GM19452 (cell line): ENCODE measurements at regions not wholly inside any gene's neighbourhood (a gene's known extent, or its start where the extent isn't known, plus 50 kb on each side); places are given as distances from the start of the nearest gene placed in this dataset.

ENCODE experiments used
- ATAC-seq: cut with Tn5 transposase; IDR thresholded peaks from one replicate; pipeline ENCODE4 v1.9.1; 2021; ENCODE audit not compliant: unreplicated experiment

DNA sequence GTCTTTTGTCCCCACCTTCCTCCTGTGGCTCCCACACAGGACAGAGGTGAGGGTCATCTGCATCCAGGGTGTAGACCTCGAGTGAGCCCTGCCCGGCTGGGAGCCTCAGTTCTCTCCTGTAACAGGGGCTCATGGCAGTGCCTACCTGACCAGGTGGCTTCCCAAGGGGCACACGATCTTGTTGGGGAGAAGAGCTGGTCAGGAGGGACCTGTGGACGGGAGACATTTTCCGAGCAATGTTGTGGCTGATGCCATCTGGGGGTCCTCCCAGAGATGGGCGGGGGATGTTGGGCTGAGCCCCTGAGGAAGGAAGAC lies 51.9 kb downstream of the CEBPB start:
- no peak for ATAC-seq

DNA sequence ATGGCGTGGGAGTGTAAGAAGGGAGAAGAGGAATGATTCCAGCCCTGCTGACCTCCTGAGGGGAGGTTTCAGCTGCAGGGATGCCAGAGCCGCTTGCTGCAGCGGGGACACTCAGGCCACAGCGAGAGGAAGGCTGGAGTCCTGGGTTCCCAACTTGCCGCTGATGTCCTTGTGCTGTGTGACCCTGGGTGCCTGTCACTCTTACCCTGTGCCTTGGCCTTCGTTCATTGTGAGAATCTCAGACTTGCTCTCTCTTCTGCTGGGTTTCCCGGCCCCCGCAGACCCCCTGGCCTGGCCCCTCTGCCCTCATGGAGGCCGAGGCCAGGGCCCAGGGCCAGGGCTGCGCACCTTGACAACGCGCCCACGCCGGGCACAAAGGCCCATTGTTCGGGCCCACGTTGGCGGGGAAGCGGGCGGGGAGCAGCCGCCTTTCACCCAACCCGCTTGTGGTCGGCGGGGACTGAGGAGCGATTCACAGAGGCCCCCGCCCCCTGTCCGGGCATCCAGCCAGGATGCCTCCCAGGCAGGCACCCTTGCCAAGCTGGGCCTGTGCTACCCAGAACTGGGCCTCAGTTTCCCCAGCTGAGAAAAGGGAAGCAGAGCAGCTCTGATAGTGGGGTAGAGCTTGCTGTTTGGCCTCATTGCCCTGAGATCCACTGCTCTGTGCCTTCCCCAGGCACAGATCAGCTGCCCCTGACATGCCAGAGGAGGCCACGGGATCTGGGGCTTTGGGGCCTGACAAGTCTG lies 52.4 kb downstream of the CEBPB start:
- ATAC-seq, result no peak

DNA sequence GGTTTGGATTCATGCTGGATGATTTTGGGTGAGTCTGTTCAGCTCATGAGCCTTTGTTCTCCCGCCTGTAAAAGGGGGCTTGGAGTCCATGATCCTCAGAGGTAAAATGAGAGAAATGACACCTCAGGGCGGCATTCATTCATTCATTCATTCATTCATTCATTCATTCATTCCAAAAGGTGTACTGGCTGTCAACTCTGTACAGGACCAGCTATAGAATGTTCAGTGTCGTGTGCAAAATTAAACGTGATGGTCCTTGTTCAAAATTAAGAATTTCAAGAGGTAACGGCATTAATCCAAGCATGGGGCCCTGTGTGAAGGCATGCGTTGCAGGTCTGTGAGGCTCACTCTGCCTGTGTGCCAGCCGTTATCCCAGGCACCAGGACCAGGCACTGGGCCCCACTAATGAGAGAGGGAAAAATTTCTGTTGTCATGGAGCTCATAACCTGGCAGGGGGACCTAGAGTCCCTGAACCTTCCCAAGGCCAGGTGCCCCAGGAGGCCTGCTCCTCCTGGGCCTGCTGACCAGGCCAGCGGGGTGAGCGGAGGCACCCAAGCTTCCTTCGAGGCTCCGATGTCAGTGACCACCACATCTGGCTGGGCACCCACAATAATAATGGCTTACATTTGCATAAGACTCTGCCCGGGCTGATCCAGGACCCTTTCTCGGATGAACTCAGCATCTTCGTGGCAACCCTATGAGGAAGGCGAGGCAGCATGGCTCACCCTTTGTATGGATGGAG lies 53.2 kb downstream of the CEBPB start:
- no peak for ATAC-seq

DNA sequence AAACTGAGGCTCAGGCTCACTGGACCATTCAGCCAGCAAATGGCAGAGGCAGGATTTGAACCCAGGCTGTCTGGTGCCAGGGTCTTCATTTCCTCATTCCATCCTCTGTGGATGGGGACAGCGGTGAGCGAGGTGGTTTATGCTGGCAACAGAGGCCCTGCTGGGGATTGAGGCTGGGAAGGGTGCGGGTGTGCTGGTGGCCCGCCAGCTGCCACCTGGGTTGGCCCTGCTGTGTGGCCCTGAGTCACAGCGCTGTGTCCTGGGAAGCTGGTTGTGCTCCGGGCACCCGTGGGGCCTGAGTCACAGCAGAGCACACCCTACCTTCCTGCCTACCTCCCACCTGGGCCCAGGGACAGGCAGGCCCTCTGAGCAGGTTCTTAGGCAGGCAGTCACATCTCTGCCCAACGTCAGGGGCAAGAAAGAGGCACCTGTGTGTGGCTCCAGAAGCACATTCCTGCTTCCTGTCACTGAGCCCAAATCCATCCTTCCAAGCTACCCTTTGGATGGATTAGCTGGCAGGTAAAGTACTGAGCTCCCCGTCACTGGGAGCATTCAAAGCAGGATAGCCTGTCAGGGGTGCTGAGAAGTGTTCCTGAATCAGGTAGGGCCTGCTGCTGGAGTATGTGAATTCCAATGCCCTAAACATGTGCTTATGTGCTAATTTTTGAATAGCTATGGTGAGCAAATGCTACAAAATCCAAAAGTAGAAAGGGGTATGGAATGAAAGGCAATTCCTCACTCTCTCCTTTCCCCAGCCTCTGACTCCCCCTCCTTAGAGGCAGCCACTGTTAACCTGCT lies 53.9 kb downstream of the CEBPB start:
- no peak for ATAC-seq

DNA sequence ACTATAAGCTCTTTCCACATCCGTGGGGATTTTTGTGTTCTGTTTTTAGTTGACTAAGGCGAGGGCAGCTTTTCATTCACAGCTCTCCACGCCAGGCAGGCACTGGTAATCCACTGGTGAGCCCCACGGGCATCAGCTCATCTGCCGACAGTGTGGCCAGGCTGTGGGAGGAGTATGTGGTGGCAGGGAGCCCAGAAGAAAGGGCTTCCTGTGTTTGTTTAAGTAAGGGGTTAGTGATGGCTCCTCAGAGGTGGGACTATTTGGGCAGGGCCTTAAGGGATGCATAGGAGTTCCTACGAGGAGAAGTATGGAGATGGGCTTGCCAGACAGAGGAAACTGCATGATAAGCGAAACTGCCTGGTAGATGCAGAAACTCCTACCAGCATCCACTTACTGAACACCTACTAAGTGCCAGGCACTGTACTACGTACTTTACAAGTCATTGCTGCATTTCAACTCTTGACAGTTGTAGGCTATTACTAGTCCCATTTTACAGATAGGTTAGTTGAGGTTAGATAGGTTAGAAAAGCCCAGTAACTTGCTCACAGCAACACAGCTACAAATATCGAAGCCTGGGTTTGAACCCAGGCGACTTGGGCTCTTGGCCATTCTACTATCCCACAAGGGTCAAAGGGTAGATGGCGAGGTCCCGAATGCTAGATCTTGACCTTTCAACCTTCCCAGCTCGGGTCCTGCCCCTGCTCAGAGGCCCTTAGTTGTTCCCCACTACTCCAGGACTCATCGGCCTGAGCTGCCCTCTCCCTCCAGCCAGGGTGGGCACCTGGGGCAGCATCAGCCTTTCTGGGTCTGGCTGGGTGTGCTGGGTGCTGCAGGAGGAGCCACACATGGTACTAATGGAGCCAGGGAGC lies 55.1 kb downstream of the CEBPB start:
- no peak for ATAC-seq

DNA sequence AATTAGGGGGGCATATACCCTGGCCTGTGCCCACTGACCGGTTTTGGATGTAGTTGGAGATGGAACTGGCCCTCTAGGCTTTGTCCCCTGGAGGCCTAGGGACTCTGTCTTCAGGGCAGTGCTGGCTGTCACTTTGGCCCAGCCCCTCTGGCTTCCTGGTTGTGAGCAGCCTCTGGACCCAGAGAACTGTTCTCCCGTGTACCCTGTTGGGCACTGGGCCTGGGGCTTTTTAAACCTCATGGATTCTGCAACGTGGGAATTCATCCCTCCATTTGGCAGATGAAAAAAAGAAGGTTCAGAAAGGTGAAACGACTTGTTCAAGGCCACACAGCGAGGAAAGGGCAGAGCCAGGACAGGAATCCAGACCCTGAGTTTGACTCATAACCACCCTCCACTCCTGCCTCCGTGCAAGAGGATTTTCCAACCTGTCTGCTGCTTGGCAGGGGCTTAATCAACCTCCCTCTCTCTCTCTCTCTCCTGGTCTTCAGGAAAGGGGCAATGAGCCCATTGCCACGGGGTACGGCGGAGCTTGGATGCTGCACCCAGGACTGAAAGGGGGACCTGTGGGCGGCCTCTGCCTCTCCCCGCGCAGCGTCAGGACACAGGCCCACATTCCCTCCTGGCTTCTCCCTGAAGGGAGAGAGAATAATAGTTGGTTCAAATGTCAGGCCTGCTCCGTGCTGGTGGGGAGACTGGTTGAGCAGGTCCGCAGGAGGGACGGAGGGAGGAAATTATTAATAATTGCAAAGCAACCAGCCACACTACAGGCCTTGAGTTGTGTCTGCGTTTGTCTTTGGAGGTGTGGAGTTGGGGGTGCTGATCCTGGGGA lies 56.0 kb downstream of the CEBPB start:
- ATAC-seq, result no peak

DNA sequence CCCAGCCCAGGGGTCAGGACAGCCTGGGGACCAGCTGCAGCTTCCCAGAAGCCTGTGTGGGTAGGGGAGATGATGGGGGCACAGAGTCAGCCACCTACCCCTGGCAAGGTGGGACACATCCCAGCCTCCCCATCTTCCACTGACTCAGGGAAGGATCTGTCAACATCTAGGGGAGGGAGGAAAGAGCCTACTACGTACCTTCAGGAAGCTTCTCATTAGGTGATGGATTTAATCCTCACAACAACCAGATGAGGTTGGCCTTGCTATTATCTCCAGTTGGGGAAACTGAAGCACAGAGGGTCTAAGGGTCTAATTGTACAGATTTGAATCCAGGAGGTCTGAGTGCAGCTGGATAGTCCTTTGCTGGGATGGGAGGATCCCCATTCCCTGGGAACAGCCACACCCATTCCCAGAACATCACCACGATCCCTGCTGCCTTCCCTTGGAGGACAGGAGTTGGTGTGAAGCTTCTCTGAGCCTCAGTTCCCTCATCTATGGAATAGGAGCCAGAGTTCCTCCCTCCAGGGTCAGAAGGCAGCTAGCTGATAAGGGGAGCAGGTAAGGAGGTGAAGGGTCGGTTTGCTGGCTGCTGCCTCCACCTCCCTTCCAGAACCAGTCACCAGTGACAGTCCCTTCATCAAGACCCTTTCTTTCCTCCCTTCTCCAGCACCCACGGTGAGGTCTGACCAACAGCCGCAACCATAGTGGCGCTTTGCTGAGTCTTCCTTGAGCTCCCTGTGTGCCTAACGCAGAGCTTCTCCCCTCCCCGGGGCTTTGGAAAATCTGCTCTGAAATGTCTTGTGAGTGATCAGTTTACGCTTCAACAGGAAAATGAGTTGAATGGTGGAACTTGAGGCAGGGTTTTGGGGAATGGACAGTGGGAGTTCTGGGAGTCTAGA lies 56.8 kb downstream of the CEBPB start:
- ATAC-seq, result no peak

DNA sequence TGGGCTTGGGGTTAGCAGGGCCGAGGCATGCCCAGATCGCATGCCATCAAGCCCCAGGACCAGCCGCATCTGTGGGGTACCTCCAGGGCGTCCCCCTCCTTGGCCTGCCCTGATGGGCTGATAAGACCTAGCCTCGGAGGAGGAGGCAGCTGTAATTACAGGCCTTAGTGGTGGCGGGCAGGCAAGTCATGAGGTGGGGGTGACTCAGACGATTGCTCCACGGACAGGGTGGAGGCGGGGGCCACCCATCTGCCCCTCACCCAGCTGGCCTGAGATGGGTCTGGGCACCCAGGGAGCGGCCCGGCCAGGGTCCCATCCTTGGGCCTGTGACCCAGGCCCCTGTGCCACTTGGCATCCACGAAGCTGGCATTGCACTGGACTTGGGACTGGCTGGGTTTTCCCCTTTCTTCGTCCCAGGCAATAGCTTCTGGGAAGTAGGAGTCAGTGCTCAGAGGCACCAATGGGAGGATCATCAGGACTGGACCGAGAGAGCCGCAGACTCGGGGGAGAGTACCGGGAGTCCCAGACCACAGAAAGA lies 57.5 kb downstream of the CEBPB start:
- no peak for ATAC-seq

DNA sequence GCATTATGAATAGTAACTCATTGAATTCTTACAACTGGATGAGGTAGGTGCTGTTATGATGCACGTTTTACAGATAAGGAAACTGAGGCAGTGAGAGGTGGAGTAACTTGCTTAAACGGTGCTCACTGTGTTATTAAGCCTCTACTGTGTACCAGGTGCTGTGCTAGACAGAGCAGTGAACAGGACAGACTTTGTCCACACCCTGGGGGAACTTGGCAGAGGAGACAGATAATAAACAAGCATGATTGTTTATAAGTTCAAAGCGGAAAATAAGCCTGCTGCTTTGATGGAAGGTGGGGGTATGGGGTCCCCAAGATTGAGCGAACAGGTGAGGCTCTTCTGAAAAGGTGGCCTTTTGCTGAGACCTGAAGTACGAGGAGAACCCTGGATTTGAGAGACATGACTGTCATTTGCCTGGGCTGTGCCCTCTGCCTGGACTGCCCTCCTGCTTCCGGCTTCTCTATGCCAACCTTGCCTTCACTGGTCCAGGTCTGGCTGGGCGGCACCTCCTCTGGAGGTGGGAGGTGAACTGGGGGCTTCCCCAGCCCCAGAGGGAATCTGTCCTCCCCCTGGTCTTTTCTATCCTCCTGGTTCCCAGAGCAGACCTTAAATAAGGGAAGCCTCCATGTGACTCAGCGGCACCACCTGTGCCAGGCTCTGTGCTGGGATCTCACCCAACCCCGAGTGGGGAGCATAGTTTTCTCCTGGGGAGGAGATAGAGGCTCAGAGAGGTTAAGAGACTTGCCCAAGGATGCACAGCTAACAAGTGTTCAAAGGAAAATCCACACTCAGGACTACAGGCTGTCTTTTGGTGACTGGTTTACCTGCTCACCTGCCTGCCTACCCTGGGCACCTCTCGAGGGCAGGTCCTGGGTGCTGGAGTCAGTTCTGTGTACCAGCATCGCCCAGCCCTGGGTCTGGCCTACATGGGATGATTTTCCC lies 59.1 kb downstream of the CEBPB start:
- no peak for ATAC-seq

DNA sequence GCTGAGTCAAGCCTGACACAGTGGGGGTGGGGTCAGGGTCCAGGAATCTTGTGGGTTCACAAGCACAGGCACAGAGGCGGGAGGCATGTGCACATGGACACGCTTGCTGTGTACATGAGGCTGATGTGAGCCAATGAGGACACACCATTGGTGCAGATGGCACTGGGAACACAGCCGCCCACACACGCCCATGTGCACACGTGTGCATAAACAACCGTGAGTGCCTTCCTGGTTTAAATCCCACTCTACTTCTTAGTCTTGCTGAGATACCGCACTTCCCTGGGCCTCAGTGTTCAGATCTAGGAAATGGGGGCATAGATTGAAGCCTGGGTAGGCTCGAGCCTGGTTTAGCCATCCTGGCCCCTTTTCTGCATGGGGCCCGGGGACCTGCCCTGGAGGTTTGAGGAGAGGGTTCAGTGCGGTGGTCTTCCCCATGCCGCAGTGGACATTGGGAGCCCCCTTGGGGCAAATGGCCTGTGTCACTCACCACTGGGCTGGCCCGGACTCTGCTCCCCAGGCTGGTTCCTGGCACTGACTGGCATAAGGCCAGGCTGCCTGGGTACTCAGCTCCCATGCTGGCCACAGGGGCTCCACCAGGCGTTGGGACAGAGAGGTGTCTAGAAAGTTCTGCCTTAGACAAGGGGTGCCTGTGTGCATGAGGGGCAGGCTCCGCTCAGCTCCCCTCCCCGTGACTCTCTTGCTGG lies 60.2 kb downstream of the CEBPB start:
- no peak for ATAC-seq

DNA sequence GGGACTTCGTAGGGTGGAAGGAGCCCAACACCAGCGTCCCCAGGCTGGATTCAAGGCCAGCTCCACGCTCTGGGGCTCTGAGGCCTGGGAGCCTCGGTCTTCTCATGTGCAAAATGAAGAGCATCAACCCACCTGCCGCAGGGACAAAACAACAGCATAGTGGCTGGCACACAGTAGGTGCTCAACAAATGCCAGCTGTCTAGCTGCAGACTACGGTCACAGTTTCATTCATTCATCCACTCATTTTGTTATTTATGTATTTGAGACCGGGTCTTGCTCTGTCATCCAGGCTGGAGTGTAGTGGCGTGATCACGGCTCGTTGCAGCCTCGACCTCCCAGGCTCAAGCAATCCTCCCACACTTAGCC lies 60.7 kb downstream of the CEBPB start:
- no peak for ATAC-seq

DNA sequence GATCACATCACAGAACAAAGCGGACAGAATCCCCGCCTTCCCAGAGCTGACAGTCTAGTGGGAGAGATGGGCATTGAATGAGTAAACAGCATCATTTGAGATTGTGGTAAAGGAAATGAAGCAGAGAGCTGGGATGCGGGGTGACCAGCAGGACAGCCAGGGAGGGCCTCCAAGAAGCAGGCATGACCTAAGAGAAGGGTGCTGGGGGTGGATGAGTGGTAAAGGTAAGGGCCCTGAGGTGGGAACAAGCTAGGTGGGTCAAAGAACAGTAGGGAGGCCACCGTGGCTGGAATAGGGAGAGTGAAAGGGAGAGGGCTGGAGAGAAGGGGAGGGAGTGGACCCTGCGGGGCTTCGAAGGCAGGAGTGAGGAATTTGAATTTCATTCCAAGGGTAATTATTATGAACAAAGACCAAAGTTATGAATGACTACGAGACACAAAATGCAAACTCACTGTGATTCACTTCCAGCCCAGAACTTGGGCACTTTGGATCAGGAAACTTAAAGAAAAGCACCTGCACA lies 61.4 kb downstream of the CEBPB start:
- ATAC-seq, result no peak

DNA sequence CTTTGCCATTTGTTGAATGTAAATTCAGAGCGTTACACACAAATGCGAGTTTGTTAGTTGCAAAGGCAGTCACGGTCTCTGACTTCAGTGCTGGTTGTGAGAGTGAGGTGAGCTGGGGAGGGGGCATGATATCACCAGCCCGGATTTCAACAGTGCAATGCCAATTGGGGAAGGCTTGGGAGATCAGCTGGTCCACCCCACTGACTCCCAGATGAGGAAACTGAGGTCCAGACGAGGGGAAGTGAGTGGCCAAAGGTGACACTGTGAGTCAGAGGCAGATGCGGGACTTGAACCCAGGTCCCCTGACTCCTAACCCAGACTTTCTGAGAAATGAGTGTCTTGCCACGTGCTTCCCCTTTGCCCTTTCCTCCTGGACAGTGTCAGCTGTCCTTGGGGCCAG lies 62.1 kb downstream of the CEBPB start:
- no peak for ATAC-seq

DNA sequence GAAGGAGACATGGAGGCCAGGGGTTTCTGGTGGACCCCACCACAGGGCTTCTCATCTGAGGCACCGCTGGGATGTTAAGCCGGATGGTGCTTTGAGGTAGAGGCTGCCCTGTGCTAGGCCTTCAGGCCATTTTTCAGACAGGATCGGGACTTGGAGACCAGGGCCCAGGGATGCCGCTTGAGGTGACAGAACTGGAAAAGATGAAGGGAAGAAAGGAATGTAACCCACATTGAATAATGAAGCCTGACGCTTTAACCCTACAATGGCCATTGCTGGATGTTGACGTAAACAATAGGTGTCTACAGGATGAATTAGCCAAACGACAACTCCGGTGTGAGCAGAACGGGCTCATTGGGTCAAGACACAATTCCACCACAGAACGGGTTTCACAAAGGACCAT lies 62.5 kb downstream of the CEBPB start:
- ATAC-seq, result no peak

DNA sequence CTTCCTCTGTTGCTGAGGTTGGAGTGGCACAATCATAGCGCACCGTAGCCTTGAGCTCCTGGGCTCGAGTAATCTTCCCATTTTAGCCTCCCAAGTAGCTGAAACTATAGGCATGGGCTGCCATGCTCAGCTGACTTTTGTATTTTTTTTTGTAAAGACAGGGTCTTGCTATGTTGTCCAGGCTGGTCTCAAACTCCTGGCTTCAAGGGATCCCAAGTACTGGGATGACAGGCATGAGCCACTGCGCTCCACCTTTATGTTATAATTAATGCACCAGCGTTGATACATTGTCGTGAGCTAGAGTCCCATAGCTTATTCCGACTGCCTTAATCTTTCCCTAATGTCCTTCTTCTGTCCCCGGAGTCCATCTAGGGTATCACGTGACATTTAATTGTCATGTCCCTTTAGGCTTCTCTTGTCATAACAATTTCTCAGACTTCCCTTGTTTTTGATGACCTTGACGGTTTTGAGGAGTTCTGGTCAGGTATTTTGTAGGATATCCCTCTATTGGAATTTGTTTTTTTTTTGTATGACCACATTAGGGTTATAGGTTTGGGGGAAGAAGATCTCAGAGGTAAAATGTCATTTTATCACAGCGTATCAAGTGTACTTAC lies 63.9 kb downstream of the CEBPB start:
- ATAC-seq, result no peak

DNA sequence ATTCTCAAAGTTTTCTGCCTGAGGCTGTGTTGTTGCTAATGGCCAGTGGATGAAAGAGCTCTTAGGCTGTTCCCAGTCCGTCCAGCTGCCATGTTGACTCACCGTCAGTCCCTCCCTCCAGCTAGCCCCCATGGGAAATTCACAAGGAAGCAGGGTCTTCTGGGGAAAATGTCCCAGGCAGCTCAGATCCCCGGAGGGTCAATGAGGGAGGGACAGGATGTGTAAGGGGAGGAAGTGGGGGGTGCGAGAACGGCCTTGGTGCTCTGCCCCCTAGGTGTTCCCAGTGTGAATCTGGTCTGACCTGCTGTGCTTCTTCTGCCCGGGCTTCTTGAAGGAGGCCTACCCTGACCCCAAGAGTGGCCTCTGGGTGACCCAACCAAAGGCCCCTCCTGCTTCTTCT lies 65.9 kb downstream of the CEBPB start:
- ATAC-seq, result no peak

DNA sequence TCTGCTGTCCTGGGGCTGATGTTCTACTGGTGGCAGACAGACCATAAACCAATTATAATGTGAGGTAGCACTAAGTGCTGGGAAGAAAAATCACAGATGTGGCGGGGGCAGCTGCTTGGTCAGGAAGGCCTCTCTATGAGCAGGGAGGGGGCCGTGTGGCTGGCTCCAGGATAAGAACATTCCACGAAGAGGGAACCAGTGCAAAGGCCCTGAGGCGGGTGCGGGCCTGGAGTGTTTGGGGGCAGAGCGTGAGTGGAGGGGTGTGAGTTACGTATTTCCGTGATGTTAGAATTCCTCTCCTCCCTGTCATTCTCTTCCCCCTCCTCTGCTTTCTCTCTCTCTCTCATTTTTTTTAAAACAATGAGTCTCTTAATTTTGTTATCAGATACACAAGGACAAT lies 67.2 kb downstream of the CEBPB start:
- no peak for ATAC-seq
